AG04450 (cell line): ENCODE measurements at regions not wholly inside any gene's neighbourhood (a gene's known extent, or its start where the extent isn't known, plus 50 kb on each side); places are given as distances from the start of the nearest gene placed in this dataset.
A peak's percentile ranks its signal among the peaks of the same experiment; 100 is the strongest.

ENCODE experiments used
- CTCF ChIA-PET: fragments of 300-600, 350-600 bp; formaldehyde crosslinking; extraction: SDS; loops from one replicate; lab custom pipeline; 2022; ENCODE audit warnings: antibody characterized with exemption, inconsistent platforms; lab: Charles Lee
- POLR2A ChIA-PET: fragments of 350-600 bp; formaldehyde crosslinking; extraction: SDS; loops from one replicate; lab custom pipeline; 2021; ENCODE audit warnings: antibody characterized with exemption, inconsistent platforms; lab: Yijun Ruan, JAX
- DNase-seq: peaks from one replicate; pipeline ENCODE4 v3.0.0-alpha.2; 2011; ENCODE audit warnings: low read depth, low spot score
- H3K27ac ChIP-seq: one replicate; pipeline ENCODE4 v1.5.1; 2012; ENCODE audit warnings: low read depth, low read length, control low read depth
- H3K27me3 ChIP-seq: one replicate; pipeline ENCODE4 v1.6.0; 2012; ENCODE audit warnings: low read length; ENCODE audit not compliant: control insufficient read depth, insufficient read depth
- H3K4me3 ChIP-seq: 2 replicates; pipeline ENCODE4 v1.5.1; 2011; ENCODE audit warnings: mild to moderate bottlenecking, low read depth, low read length, control low read depth
- H3K9me3 ChIP-seq: 2 replicates; pipeline ENCODE4 v1.5.1; 2012; ENCODE audit warnings: low read length; ENCODE audit not compliant: control insufficient read depth, insufficient read depth
- CTCF ChIP-seq: IDR thresholded peaks from 2 replicates; pipeline ENCODE4 v1.5.1; 2011; ENCODE audit warnings: low read depth, low read length, control low read depth, inconsistent platforms

- Histone ChIP-seq H3K27me3 (peaks cover 9% of the 10 kb centered on the region), H3K9me3 (no peaks in the 10 kb centered on the region), H3K4me3 (no peak overlapping the region), H3K27ac (peak overlapping the region; percentile 1)
- peak; percentile 29 for DNase-seq
- ChIA-PET CTCF (no interaction called here), POLR2A (no interaction called here)
- TF ChIP-seq CTCF = no peak
Observed at GRCh38 chr3:72661115-72661457, 187.2 kb downstream of the SHQ1 start.

GRCh38 chr3:72660270-72661114, 187.8 kb downstream of the SHQ1 start:
- DNase-seq = no peak
- POLR2A ChIA-PET = no interaction called here
- Histone ChIP-seq H3K27ac (no peak overlapping the region), H3K9me3 (no peaks in the 10 kb centered on the region), H3K4me3 (no peak overlapping the region), H3K27me3 (peaks cover 15% of the 10 kb centered on the region)
- TF ChIP-seq CTCF = no peak
- CTCF ChIA-PET = no interaction called here

GRCh38 chr3:72659596-72659995, 188.6 kb downstream of the SHQ1 start:
- no peak for TF ChIP-seq CTCF
- Histone ChIP-seq H3K9me3 (no peaks in the 10 kb centered on the region), H3K27me3 (peaks cover 23% of the 10 kb centered on the region), H3K4me3 (no peak overlapping the region), H3K27ac (no peak overlapping the region)
- no peak for DNase-seq
- ChIA-PET POLR2A (no interaction called here), CTCF (no interaction called here)

- DNase-seq = no peak
- ChIA-PET CTCF (no interaction called here), POLR2A (no interaction called here)
- H3K4me3 ChIP-seq = no peak overlapping the region
- H3K27me3 ChIP-seq = peaks cover 24% of the 10 kb centered on the region
- TF ChIP-seq CTCF = no peak
- H3K27ac ChIP-seq = no peak overlapping the region
- H3K9me3 ChIP-seq = no peaks in the 10 kb centered on the region
Observed at GRCh38 chr3:72659188-72659587, 189.1 kb downstream of the SHQ1 start.

GRCh38 chr3:72658466-72659100, 189.7 kb downstream of the SHQ1 start:
- Histone ChIP-seq H3K27me3 (peaks cover 26% of the 10 kb centered on the region), H3K9me3 (no peaks in the 10 kb centered on the region), H3K27ac (no peak overlapping the region), H3K4me3 (no peak overlapping the region)
- no peak for DNase-seq
- ChIA-PET POLR2A (no interaction called here), CTCF (no interaction called here)
- TF ChIP-seq CTCF = no peak
